A549 (cell line): ENCODE measurements at regions not wholly inside any gene's neighbourhood (a gene's known extent, or its start where the extent isn't known, plus 50 kb on each side); places are given as distances from the start of the nearest gene placed in this dataset.

ENCODE experiments used
- ATAC-seq, 2 experiments: fragments of 200-7000 bp in 1 of 2; fragments of >200 bp in 1 of 2; cut with Nextera tagmentation in 1 of 2; cut with Tn5 transposase in 1 of 2; 3 replicates each; pipeline versions ENCODE4 v1.8.0 to v1.9.1; 2018 to 2020; ENCODE audit warnings: mild to moderate bottlenecking in 1 of 2, moderate library complexity in 1 of 2
- CTCF ChIA-PET: fragments of 300-600 bp; sonication (Branson Sonifier 250); formaldehyde crosslinking; extraction: SDS; loops from one replicate; lab custom pipeline; 2021; ENCODE audit warnings: antibody characterized with exemption, inconsistent platforms; lab: Yijun Ruan, JAX
- POLR2A ChIA-PET: fragments of 350-600 bp; formaldehyde crosslinking; extraction: SDS; loops from one replicate; lab custom pipeline; 2021; ENCODE audit warnings: antibody characterized with exemption, inconsistent platforms; lab: Yijun Ruan, JAX
- DNase-seq, 2 experiments: peaks; one replicate each; pipeline versions ENCODE4 v3.0.0 to v3.0.0-alpha.2; 2011 to 2016; ENCODE audit warnings: low read depth in 1 of 2, low spot score in 1 of 2
- FAIRE-seq: peaks from 2 replicates; lab custom pipeline; 2011; peaks lifted over from hg19 to GRCh38; lab: Jason Lieb, UNC
- H3K27ac ChIP-seq, 2 experiments: fragments of >200 bp; sonication (Bioruptor Twin); formaldehyde crosslinking; 3 replicates each; pipeline ENCODE4 v1.5.1; 2016 to 2017
- H3K4me1 ChIP-seq: fragments of >200 bp; sonication (Bioruptor Twin); formaldehyde crosslinking; 3 replicates; pipeline ENCODE4 v1.6.1; 2016
- H3K4me2 ChIP-seq: fragments of >200 bp; sonication (Bioruptor Twin); formaldehyde crosslinking; 3 replicates; pipeline ENCODE4 v1.6.1; 2016
- H3K4me3 ChIP-seq: fragments of >200 bp; sonication (Bioruptor Twin); formaldehyde crosslinking; 3 replicates; pipeline ENCODE4 v1.5.1; 2016
- H3K9me3 ChIP-seq: fragments of >200 bp; sonication (Bioruptor Twin); formaldehyde crosslinking; 3 replicates; pipeline ENCODE4 v1.6.1; 2016
- BCL3 ChIP-seq: fragments of >200 bp; sonication (Bioruptor Twin); formaldehyde crosslinking; IDR thresholded peaks from 3 replicates; pipeline ENCODE4 v1.6.1; 2016
- CBX2 ChIP-seq: fragments of 200-600 bp; sonication (generic); IDR thresholded peaks from 2 replicates; pipeline ENCODE4 v1.6.1; 2016; ENCODE audit warnings: low read depth, mild to moderate bottlenecking, borderline replicate concordance
- E2F6 ChIP-seq: IDR thresholded peaks from 2 replicates; pipeline ENCODE4 v1.6.1; 2012; ENCODE audit warnings: low read depth, borderline replicate concordance
- ELK1 ChIP-seq: fragments of 150-350 bp; IDR thresholded peaks from 2 replicates; pipeline ENCODE4 v1.6.1; 2014; ENCODE audit warnings: low read depth, mild to moderate bottlenecking, low read length
- FOSL2 ChIP-seq, 2 experiments: fragments of 450-650 bp in 1 of 2; fragments of >200 bp in 1 of 2; sonication (Bioruptor Twin) in 1 of 2; formaldehyde crosslinking; IDR thresholded peaks; 2 replicates each; pipeline versions ENCODE4 v1.5.0 to v1.6.1; 2016 to 2020; ENCODE audit warnings: mild to moderate bottlenecking in 1 of 2, moderate library complexity in 1 of 2
- GATA3 ChIP-seq: IDR thresholded peaks from 2 replicates; pipeline ENCODE4 v1.6.1; 2012; ENCODE audit warnings: borderline replicate concordance
- HDAC2 ChIP-seq: fragments of 200-600 bp; sonication (generic); IDR thresholded peaks from 2 replicates; pipeline ENCODE4 v1.6.1; 2016
- HES2 ChIP-seq: fragments of >200 bp; sonication (Bioruptor Twin); formaldehyde crosslinking; IDR thresholded peaks from 2 replicates; pipeline ENCODE4 v1.6.1; 2016
- HEYL ChIP-seq: fragments of 250-450 bp; sonication (Bioruptor Pico); IDR thresholded peaks from 2 replicates; pipeline ENCODE4 v1.8.0; 2021; ENCODE audit warnings: mild to moderate bottlenecking, moderate library complexity
- HOXB13 ChIP-seq: fragments of 250-450 bp; sonication (Bioruptor Pico); IDR thresholded peaks from 2 replicates; pipeline ENCODE4 v1.5.0; 2020; ENCODE audit warnings: low read depth, mild to moderate bottlenecking, moderate library complexity
- KDM5A ChIP-seq: fragments of 200-600 bp; sonication (generic); IDR thresholded peaks from 2 replicates; pipeline ENCODE4 v1.6.1; 2016; ENCODE audit warnings: antibody characterized with exemption, mild to moderate bottlenecking
- MAFK ChIP-seq: fragments of 450-650 bp; IDR thresholded peaks from 2 replicates; pipeline ENCODE4 v1.6.1; 2014; ENCODE audit not compliant: partially characterized antibody
- MYC ChIP-seq: IDR thresholded peaks from 2 replicates; pipeline ENCODE4 v1.6.1; 2012; ENCODE audit warnings: mild to moderate bottlenecking, inconsistent platforms, low read length, improper control_type of control experiment, borderline replicate concordance
- RNF2 ChIP-seq: fragments of 200-600 bp; sonication (generic); IDR thresholded peaks from 2 replicates; pipeline ENCODE4 v1.6.1; 2016; ENCODE audit warnings: low read depth, mild to moderate bottlenecking, antibody characterized with exemption, moderate library complexity, borderline replicate concordance
- TFCP2L1 ChIP-seq: fragments of 250-450 bp; sonication (Bioruptor Pico); IDR thresholded peaks from 2 replicates; pipeline ENCODE4 v1.5.0; 2021; ENCODE audit warnings: mild to moderate bottlenecking
- TP53 ChIP-seq: fragments of 250-450 bp; sonication (Bioruptor Pico); IDR thresholded peaks from 2 replicates; pipeline ENCODE4 v1.5.0; 2021; ENCODE audit warnings: mild to moderate bottlenecking, moderate library complexity
- ZFP36 ChIP-seq: fragments of 450-650 bp; IDR thresholded peaks from 2 replicates; pipeline ENCODE4 v1.6.1; 2014; ENCODE audit warnings: borderline replicate concordance; ENCODE audit not compliant: partially characterized antibody
- ZSCAN20 ChIP-seq: fragments of 250-450 bp; sonication (Bioruptor Pico); IDR thresholded peaks from 2 replicates; pipeline ENCODE4 v1.8.0; 2022; ENCODE audit warnings: mild to moderate bottlenecking, moderate library complexity
- WGBS: methylation state at CpG from one replicate; pipeline ENCODE4 v1.1.6; 2017; ENCODE audit errors: missing lambda C conversion rate; 5-methylcytosine and 5-hydroxymethylcytosine counted together

GRCh38 chr2:56523816-56524215, 340.0 kb downstream of the CCDC85A start:
- CTCF ChIA-PET: no interaction called here
- H3K4me2 ChIP-seq: no peak overlapping the region
- H3K4me3 ChIP-seq: no peak overlapping the region
- no peak for FAIRE-seq
- no peak for ATAC-seq
- peaks cover 10% of the 10 kb centered on the region; the same call in 2 of the 3 replicates for H3K4me1 ChIP-seq
- H3K9me3 ChIP-seq: no peaks in the 10 kb centered on the region
- POLR2A ChIA-PET: no interaction called here
- DNase-seq: no peak
- TF ChIP-seq ELK1 (no peak), E2F6 (no peak), MAFK (peak; percentile 23), MYC (no peak)
- H3K27ac ChIP-seq: no peak overlapping the region

- POLR2A ChIA-PET: no interaction called here
Observed at GRCh38 chr2:56531668-56532420, 348.1 kb downstream of the CCDC85A start.

GRCh38 chr2:56534321-56534720, 350.5 kb downstream of the CCDC85A start:
- ATAC-seq (no peak), FAIRE-seq (no peak), DNase-seq (no peak)
- ChIA-PET POLR2A (no interaction called here), CTCF (interaction anchor here (0.6 to 1.0 kb wide), 2 partner anchors 10 to 18 kb away, joined by 3 read pairs; no protein-coding TSS in a partner anchor)
- 42% methylated on average over 2 of the region's 2 CpGs for WGBS
- TF ChIP-seq BCL3 (no peak), HEYL (CRISPR knock-in tag) (no peak), HES2 (no peak), RNF2 (no peak), GATA3 (no peak), CBX2 (no peak), HOXB13 (no peak), TP53 (CRISPR knock-in tag) (no peak), FOSL2 (IDR thresholded peaks at IDR 0.05) (no peak), FOSL2 (CRISPR knock-in tag; IDR thresholded peaks at IDR 0.05) (no peak)
- Histone ChIP-seq H3K27ac (no peak overlapping the region), H3K4me2 (no peak overlapping the region), H3K4me1 (no peaks in the 10 kb centered on the region), H3K4me3 (no peak overlapping the region), H3K9me3 (no peaks in the 10 kb centered on the region)

More at GRCh38 chr2:56531668-56532420, 348.1 kb downstream of the CCDC85A start:
- DNase-seq: no peak
- H3K4me2 ChIP-seq: no peak overlapping the region
- H3K4me1 ChIP-seq: no peaks in the 10 kb centered on the region
- H3K4me3 ChIP-seq: no peak overlapping the region
- H3K9me3 ChIP-seq: no peaks in the 10 kb centered on the region
- no peak for FAIRE-seq
- CTCF ChIA-PET: no interaction called here
- ATAC-seq: no peak
- no peak overlapping the region for H3K27ac ChIP-seq
- TF ChIP-seq GATA3 (no peak), HDAC2 (no peak), KDM5A (no peak), TFCP2L1 (CRISPR knock-in tag) (no peak), ZSCAN20 (CRISPR knock-in tag) (no peak), ZFP36 (no peak)
